GM18868 (cell line): ENCODE measurements at regions not wholly inside any gene's neighbourhood (a gene's known extent, or its start where the extent isn't known, plus 50 kb on each side); places are given as distances from the start of the nearest gene placed in this dataset.
"Not testable (repeated sequence)": the region's sequence is repeated elsewhere in the genome, so short reads cannot be mapped to it uniquely, and the experiment has no call there.

Source experiments
- ATAC-seq: cut with Tn5 transposase; IDR thresholded peaks from one replicate; pipeline ENCODE4 v1.9.1; 2021; ENCODE audit warnings: mild to moderate bottlenecking, moderate library complexity; ENCODE audit not compliant: unreplicated experiment

GRCh38 chr5:71821029-71821428 is 102.0 kb downstream of the CARTPT start:
- no peak for ATAC-seq

- ATAC-seq, result not testable (repeated sequence)
Observed at GRCh38 chr5:71822065-71822464, 103.0 kb downstream of the CARTPT start.

- ATAC-seq, result no peak
Observed at GRCh38 chr5:71825992-71826391, 106.9 kb downstream of the CARTPT start.

- no peak for ATAC-seq
Observed at GRCh38 chr5:71828291-71829040, 109.4 kb downstream of the CARTPT start.

- no peak for ATAC-seq
Observed at GRCh38 chr5:71829206-71829605, 110.1 kb downstream of the CARTPT start.

- ATAC-seq, result no peak
Observed at GRCh38 chr5:71830681-71831539, 111.8 kb downstream of the CARTPT start.

GRCh38 chr5:71832812-71833715 is 114.0 kb downstream of the CARTPT start:
- ATAC-seq, result no peak

- ATAC-seq, result no peak
Observed at GRCh38 chr5:71834601-71835000, 115.5 kb downstream of the CARTPT start.

GRCh38 chr5:71836084-71836483 is 117.0 kb downstream of the CARTPT start:
- ATAC-seq, result no peak

GRCh38 chr5:71836559-71837112 is 117.6 kb downstream of the CARTPT start:
- no peak for ATAC-seq

- no peak for ATAC-seq
Observed at GRCh38 chr5:71838286-71838685, 119.2 kb downstream of the CARTPT start.

GRCh38 chr5:71839096-71839884 is 120.2 kb downstream of the CARTPT start:
- ATAC-seq, result no peak

GRCh38 chr5:71841107-71841506 is 122.0 kb downstream of the CARTPT start:
- no peak for ATAC-seq

- ATAC-seq, result no peak
Observed at GRCh38 chr5:71843111-71843510, 124.0 kb downstream of the CARTPT start.

- no peak for ATAC-seq
Observed at GRCh38 chr5:71844862-71845261, 125.8 kb downstream of the CARTPT start.

- ATAC-seq, result no peak
Observed at GRCh38 chr5:71859515-71859914, 140.4 kb downstream of the CARTPT start.

- no peak for ATAC-seq
Observed at GRCh38 chr5:71860048-71860447, 141.0 kb downstream of the CARTPT start.

GRCh38 chr5:71861682-71862081 is 142.6 kb downstream of the CARTPT start:
- no peak for ATAC-seq

- ATAC-seq, result no peak
Observed at GRCh38 chr5:71862087-71862486, 143.0 kb downstream of the CARTPT start.

GRCh38 chr5:71862507-71863060 is 143.5 kb downstream of the CARTPT start:
- no peak for ATAC-seq
